ENCODE measurements at regions not wholly inside any gene's neighbourhood (a gene's known extent, or its start where the extent isn't known, plus 50 kb on each side); places are given as distances from the start of the nearest gene placed in this dataset.

GRCh38 chr21:32135401-32136363 is 143.2 kb downstream of the MIS18A start:
- no peak for TF ChIP-seq POLR2AphosphoS5 (IDR thresholded peaks at IDR 0.05)
- no peak for TF ChIP-seq EP300 (IDR thresholded peaks at IDR 0.05)
- no peak for TF ChIP-seq CTCF (IDR thresholded peaks at IDR 0.05)
- TF ChIP-seq POLR2A (IDR thresholded peaks at IDR 0.05): no peak
- no peaks in the 10 kb centered on the region for H3K27me3 ChIP-seq
- peaks cover 0 to 14% (median 0%) of the 10 kb centered on the region in 3 donors for H3K9me3 ChIP-seq
- no peak overlapping the region for H3K27ac ChIP-seq
- H3K4me1 ChIP-seq: peaks cover 0 to 11% (median 0%) of the 10 kb centered on the region in 3 donors
- H3K4me3 ChIP-seq: no peak overlapping the region
- ATAC-seq: no peak
- H3K36me3 ChIP-seq: no peaks in the 10 kb centered on the region
- WGBS, 2 donors (ENCODE audit: low coverage in 1 of 2): 42 to 48% methylated on average over 13 to 15 of the region's 16 CpGs

- peaks cover 0 to 11% (median 0%) of the 10 kb centered on the region in 3 donors for H3K4me1 ChIP-seq
- ATAC-seq: no peak
- no peaks in the 10 kb centered on the region for H3K36me3 ChIP-seq
- 60% methylated on average over 7 to 9 of the region's 11 CpGs for WGBS, 2 donors (ENCODE audit: low coverage in 1 of 2)
- TF ChIP-seq POLR2A (IDR thresholded peaks at IDR 0.05) (no peak), POLR2AphosphoS5 (IDR thresholded peaks at IDR 0.05) (no peak)
- H3K27ac ChIP-seq: no peak overlapping the region
- H3K27me3 ChIP-seq: no peaks in the 10 kb centered on the region
- H3K4me3 ChIP-seq: no peak overlapping the region
- H3K9me3 ChIP-seq: peaks cover 0 to 14% (median 0%) of the 10 kb centered on the region in 3 donors
Measured at GRCh38 chr21:32134441-32135130, 144.3 kb downstream of the MIS18A start.

- 80% methylated on average over 2 of the region's 2 CpGs; no CpG with 5 or more reads in 1 of the 2 donors for WGBS, 2 donors (ENCODE audit: low coverage in 1 of 2)
- H3K4me1 ChIP-seq: peaks cover 0 to 11% (median 0%) of the 10 kb centered on the region in 3 donors
- H3K36me3 ChIP-seq: no peaks in the 10 kb centered on the region
- no peaks in the 10 kb centered on the region for H3K27me3 ChIP-seq
- no peak for TF ChIP-seq CTCF (IDR thresholded peaks at IDR 0.05)
- no peak for TF ChIP-seq POLR2A (IDR thresholded peaks at IDR 0.05)
- no peak for TF ChIP-seq EP300 (IDR thresholded peaks at IDR 0.05)
- no peak for TF ChIP-seq POLR2AphosphoS5 (IDR thresholded peaks at IDR 0.05)
- no peak overlapping the region for H3K4me3 ChIP-seq
- no peak for ATAC-seq
- H3K27ac ChIP-seq: no peak overlapping the region
- peaks cover 0 to 27% (median 0%) of the 10 kb centered on the region in 3 donors for H3K9me3 ChIP-seq
Measured at GRCh38 chr21:32132881-32133280, 146.0 kb downstream of the MIS18A start.

GRCh38 chr21:32132409-32132808 is 146.4 kb downstream of the MIS18A start:
- 86% methylated on average over 3 of the region's 3 CpGs for WGBS, 2 donors (ENCODE audit: low coverage in 1 of 2)
- TF ChIP-seq EP300 (IDR thresholded peaks at IDR 0.05) (no peak), CTCF (IDR thresholded peaks at IDR 0.05) (no peak), POLR2AphosphoS5 (IDR thresholded peaks at IDR 0.05) (no peak), POLR2A (IDR thresholded peaks at IDR 0.05) (no peak)
- H3K9me3 ChIP-seq: peaks cover 0 to 23% (median 0%) of the 10 kb centered on the region in 3 donors
- no peak overlapping the region for H3K27ac ChIP-seq
- no peak for ATAC-seq
- no peaks in the 10 kb centered on the region for H3K27me3 ChIP-seq
- no peak overlapping the region for H3K4me3 ChIP-seq
- peaks cover 0 to 11% (median 0%) of the 10 kb centered on the region in 3 donors for H3K4me1 ChIP-seq
- H3K36me3 ChIP-seq: no peaks in the 10 kb centered on the region

GRCh38 chr21:32131960-32132359 is 146.9 kb downstream of the MIS18A start:
- peaks cover 0 to 18% (median 0%) of the 10 kb centered on the region in 3 donors for H3K9me3 ChIP-seq
- no peak for ATAC-seq
- no peaks in the 10 kb centered on the region for H3K27me3 ChIP-seq
- no peaks in the 10 kb centered on the region for H3K36me3 ChIP-seq
- no peak overlapping the region for H3K27ac ChIP-seq
- H3K4me1 ChIP-seq: peaks cover 0 to 11% (median 0%) of the 10 kb centered on the region in 3 donors
- no peak overlapping the region for H3K4me3 ChIP-seq
- TF ChIP-seq POLR2AphosphoS5 (IDR thresholded peaks at IDR 0.05) (no peak), CTCF (IDR thresholded peaks at IDR 0.05) (no peak), POLR2A (IDR thresholded peaks at IDR 0.05) (no peak), EP300 (IDR thresholded peaks at IDR 0.05) (no peak)
- 72% methylated on average over 5 of the region's 5 CpGs; no CpG with 5 or more reads in 1 of the 2 donors for WGBS, 2 donors (ENCODE audit: low coverage in 1 of 2)
